Keratinocyte (primary cell): ENCODE measurements at regions not wholly inside any gene's neighbourhood (a gene's known extent, or its start where the extent isn't known, plus 50 kb on each side); places are given as distances from the start of the nearest gene placed in this dataset.

Experiments
- EZH2 ChIP-seq: IDR thresholded peaks from one replicate; pipeline ENCODE4 v1.6.1; 2012; ENCODE audit warnings: inconsistent platforms, mild to moderate bottlenecking, low read length, moderate library complexity
- TF ChIP-seq, protein P1 (sequence below), 3 experiments: IDR thresholded peaks in 1 of 3; conservative IDR thresholded peaks in 1 of 3; optimal IDR thresholded peaks in 1 of 3; 2 replicates in 2 of 3; 3 replicates in 1 of 3; pipeline versions ENCODE3 to v1.5.1; 2011; ENCODE audit warnings: low read length in 3 of 3, mild to moderate bottlenecking in 3 of 3, moderate library complexity in 2 of 3, control low read depth in 1 of 3, inconsistent platforms in 1 of 3; ENCODE audit not compliant: insufficient read depth in 2 of 3; ENCODE audit errors: extremely low read depth in 1 of 3

- TF ChIP-seq, protein P1, sequence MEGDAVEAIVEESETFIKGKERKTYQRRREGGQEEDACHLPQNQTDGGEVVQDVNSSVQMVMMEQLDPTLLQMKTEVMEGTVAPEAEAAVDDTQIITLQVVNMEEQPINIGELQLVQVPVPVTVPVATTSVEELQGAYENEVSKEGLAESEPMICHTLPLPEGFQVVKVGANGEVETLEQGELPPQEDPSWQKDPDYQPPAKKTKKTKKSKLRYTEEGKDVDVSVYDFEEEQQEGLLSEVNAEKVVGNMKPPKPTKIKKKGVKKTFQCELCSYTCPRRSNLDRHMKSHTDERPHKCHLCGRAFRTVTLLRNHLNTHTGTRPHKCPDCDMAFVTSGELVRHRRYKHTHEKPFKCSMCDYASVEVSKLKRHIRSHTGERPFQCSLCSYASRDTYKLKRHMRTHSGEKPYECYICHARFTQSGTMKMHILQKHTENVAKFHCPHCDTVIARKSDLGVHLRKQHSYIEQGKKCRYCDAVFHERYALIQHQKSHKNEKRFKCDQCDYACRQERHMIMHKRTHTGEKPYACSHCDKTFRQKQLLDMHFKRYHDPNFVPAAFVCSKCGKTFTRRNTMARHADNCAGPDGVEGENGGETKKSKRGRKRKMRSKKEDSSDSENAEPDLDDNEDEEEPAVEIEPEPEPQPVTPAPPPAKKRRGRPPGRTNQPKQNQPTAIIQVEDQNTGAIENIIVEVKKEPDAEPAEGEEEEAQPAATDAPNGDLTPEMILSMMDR (optimal IDR thresholded peaks at IDR 0.05 in 1 of 3, IDR thresholded peaks at IDR 0.05 in 1 of 3, conservative IDR thresholded peaks at IDR 0.05 in 1 of 3; ENCODE audit: extremely low read depth in 1 of 3, insufficient read depth in 2 of 3, low read length in 3 of 3): no peak
- no peak for TF ChIP-seq EZH2
Measured at GRCh38 chr10:78193189-78193588, 159.5 kb downstream of the RPS24 start.
